HG02852 (cell line): ENCODE measurements at regions not wholly inside any gene's neighbourhood (a gene's known extent, or its start where the extent isn't known, plus 50 kb on each side); places are given as distances from the start of the nearest gene placed in this dataset.
A peak's percentile ranks its signal among the peaks of the same experiment; 100 is the strongest.

ENCODE experiments used
- ATAC-seq: cut with Tn5 transposase; IDR thresholded peaks from one replicate; pipeline ENCODE4 v1.9.1; 2021; ENCODE audit warnings: mild to moderate bottlenecking, moderate library complexity; ENCODE audit not compliant: unreplicated experiment

DNA sequence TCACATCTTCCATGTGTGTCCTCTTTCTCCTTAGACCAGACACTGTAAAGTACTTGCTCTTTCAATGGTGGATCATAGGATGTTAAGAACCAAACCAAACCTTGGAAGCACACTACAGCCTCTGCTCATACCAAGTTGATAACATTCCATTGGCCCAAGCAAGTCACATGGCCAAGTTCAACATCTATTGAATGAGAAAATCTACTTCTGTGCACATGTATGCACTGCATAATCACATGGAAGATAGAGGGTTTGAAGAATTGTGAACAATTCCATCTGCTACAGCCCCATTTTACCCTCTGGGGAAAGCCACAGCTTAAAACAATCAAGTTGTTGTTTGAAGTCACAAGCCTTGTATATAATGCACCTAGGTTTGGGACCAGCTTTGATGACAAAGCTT, 68.2 kb downstream of the MFAP3 start:
- no peak for ATAC-seq

DNA sequence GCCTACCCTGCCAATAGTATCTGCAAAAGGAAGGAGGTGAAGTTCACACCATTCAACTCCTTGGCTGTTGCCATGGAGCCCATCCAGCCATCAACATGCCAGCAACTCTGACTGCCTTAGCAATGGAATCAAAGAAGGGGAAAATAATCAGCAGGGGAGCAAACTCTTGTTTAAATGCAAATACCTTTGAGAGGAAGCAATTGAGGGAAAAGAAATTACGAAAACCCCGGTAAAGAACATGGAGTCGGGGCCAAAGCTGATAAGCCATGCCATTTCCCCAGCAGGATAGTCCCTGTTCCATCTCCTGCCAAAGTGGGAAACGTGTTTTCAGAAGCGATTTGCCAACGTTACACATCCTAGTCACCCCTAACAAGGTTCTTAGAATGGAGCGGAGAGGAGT, 69.0 kb downstream of the MFAP3 start:
- no peak for ATAC-seq

DNA sequence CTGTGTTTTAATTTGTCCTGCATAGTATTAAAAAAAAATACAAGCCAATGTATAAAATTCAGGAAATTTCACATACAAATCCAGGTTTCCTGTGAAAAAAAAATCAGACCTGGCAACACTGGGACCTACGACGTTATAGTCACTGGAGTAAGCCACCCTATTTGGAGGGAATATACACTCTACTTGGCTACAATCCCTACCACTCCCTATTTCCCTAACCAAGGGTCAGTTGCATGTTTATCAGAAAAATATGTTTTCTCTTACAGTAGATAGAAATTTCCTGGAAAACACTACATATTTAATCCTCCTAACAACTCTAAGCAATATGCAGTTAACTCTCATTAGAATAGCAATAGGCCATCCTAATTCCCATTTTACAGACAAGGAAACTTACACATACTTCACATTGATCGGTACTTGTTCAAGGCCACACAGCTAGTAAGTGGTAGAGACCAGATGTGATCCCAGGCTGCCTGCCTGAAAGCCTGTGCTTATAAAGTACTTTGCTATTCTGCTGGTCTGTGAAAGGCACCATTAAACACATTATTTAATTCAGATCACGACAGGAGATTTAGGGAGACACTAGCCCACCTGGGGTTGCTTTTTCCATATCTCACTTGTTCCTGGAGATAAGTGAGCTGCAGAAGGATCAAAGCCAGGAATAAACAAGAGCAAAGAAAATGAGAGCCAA, 70.8 kb downstream of the MFAP3 start:
- no peak for ATAC-seq

DNA sequence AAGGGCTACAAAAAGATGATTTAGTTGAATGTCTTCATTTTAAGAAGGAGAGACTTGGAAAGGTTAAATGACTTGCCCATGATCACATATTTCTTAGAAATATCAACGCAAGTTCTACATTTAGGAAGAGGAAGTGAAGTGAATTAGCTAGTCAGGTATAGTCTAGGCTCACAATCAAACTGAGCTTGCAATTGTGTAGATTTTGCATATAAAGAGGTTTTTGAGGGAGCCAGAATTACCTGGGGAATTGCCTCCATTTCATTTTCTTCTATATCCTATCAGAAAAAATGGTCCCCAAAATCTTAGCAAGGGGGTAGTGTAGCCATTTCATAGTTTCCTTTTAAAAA, 71.3 kb downstream of the MFAP3 start:
- ATAC-seq, result no peak

DNA sequence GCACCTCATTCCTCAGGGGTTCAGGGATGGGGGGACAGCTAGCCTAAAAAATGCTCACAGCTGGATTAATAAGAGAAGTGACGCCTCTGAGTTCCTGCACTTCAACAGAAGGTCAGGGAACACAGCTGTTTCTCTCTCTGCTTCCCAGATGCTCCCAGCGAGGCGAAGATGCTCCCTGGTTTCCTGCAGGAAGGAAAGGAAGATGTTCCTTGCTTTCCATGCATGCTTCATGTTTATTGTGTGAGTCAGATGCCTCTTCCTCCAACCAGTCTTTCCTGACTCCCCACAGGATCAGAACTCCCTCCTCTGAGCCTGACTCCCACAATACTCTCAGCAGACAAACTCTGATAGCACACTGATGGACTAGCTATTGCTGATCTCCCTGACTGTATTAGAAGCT, 71.9 kb downstream of the MFAP3 start:
- ATAC-seq, result no peak

DNA sequence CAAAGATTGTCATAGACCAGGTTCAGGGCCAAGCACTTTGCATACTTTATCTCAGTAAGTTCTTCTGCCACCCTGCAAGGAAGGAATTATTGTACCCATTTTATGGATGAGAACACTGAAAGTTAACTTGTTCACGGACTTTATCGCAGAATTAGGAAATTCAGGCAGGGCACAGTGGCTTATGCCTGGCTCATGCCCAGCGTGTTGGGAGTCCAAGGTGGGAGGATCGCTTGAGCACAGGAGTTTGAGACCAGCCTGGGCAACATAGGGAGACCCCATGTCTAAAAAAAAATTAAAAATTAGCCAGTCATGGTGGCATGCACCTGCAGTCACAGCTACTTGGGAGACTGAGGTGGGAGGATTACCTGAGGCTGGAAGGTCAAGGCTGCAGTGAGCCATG, 72.4 kb downstream of the MFAP3 start:
- no peak for ATAC-seq

DNA sequence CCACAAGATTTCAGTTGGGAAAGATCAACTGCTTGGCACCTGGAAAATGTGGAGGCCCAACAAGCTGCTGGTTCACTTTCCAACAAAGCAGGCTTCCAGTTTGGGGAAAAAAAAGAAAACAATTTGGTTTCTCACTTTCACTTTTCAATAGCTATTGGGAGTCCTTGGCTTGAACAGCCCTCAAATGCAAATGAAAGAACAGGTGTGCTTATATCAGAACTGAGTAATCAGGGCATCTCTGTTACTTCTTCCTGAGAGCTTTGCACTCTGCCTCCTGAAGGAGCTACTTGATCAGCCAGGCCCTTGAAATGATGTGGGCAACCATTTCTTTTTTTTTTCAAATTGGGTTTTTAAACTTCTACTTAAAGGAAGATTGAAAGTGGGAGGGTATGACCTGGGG, 73.5 kb downstream of the MFAP3 start:
- ATAC-seq, result peak; percentile 83

DNA sequence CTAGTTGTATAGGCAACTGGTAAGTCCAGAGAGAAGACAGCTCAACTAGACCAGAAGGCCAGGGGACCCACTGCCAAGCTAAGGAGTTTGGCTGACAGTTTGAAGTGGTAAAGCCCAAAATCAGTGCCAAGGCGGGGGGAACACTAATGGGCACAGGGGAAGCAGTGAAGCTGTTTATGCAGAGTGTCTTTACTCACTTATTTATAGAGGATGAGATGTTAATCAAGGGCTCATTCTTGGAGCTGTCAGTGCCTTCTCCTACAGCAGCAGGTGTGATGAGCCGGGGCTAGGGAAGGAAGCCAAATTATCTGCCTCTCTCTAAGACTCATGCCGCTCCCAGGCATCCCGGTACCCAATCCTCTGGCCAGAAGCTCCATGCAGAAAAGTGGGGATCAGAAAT, 75.2 kb upstream of the GALNT10 start:
- ATAC-seq, result no peak

DNA sequence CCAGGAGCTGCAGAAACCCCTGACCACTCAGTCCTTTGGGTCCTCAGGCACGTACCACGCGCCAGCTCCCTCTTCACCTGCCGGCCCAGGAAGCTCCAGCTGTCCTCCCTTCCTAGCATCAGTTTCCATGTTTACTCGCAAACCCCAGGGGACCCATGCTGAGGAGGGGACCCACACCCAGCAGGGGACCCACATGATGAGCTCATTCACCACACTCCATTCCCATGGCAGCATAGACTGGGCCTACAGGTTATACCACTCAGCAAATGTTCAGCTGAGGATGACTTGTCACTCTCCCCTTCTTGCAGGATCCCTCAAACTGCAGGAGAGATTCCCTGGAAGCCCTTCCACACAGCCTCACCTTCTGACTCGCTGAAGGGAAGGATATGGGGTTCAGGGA, 73.5 kb upstream of the GALNT10 start:
- no peak for ATAC-seq

DNA sequence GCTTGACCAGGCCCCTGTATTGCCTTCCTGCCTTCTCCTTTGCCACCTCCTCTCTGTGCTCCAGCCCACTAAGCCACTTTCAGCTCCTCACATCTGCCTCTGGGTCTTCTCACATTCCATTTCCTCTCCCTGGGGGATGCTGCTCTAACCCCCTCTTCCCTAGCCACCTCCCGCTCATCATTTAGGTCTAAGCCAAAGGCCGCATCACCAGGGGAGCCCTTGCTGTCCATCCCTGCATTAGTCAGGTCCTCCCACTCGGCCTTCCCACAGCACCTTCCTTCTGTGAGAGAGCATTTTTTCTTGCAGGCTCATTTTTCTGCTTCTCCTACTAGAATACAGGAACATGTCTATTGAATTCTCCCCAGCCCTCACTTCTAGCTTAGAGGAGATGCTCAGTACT, 72.6 kb upstream of the GALNT10 start:
- ATAC-seq, result no peak

DNA sequence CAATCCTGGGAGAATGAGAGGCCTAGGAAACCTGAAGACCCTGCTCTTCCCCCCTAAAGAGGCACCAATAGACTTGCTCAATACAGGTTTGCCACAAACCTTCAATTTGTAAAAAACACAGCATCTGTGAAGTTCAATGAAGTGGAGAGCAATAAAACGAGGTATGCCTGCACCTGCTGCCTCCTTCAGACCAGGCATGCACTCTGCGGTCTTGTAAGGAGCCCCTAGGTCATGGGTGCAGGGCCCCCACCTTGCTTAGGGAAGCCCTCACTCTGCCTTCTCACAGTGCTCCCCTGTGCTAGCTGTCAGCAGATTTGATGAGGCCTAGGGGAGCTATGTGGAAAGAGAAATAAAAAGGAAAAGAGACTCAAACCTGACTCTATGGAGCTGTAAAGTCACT, 72.1 kb upstream of the GALNT10 start:
- ATAC-seq, result peak; percentile 22

DNA sequence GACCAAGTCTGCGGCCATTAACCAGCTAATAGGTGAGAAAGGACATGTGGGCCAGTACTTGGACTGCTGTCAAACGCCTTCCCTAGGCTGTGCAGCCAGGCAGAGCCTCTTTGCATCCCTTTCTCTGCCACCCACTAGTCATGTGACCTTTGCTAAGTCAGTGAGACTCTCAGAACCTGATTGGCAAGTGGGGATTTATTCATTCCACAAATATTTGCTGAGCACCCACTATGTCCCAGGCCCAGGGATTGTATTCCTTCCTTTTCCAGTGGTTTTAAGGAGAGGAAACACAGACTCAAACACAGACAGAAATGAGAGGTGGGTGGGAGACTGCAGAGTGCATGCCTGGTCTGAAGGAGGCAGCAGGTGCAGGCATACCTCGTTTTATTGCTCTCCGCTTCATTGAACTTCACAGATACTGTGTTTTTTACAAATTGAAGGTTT, 71.6 kb upstream of the GALNT10 start:
- peak; percentile 73 for ATAC-seq

DNA sequence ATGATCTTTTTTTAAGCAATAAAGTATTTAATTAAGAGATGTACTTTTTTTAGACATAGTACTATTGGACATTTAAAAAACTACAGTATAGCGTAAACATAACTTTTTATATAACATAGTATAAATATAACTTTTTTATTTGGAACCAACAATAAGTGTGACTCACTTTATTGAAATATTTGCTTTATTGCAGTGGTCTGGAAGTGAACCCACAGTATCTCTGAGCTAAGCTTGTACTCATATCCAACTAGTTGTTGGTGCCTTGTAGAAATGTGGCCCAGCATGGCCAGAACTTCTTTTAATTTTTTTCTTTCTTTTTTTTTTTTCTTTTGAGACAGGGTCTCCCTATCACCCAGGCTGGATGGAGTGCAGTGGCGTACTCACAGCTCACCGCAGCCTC, 61.5 kb upstream of the GALNT10 start:
- ATAC-seq, result no peak

DNA sequence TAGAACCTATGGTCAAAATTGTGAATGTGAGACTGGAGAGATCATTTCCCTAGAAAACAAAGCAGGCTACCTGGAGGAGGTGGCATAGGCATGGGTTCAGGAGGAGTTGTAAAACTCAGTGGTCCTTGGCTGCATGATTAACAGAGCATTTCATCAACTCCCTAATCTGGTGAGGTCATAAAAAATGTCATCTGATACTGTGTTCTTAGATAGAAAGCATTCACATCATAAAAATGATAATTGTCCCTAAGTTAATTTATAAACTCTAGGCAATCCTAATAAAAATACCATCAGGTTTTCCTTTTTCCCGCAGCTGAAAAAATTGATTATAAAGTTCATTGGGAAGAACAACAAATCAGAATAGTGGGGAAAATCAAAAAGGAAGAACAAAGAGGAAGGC, 60.6 kb upstream of the GALNT10 start:
- no peak for ATAC-seq

DNA sequence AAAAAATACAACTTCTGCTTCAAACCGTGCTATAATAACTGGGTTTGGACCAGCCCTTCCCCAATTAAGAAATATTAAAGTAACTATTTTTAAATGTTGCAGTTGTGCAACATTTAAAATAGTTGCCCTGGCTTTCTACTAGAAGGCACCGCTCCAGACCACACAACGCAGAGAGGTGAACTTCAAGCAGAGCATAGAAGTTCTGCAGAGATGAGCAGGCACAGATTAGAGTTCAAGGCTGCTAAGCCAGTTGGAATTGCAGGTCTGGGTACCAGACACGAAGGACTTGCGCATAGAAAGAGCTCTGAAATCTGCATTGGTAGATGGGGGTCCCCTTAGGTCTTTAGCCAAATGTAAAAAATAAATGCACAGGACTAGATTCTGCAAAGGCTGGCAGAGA, 58.7 kb upstream of the GALNT10 start:
- ATAC-seq, result no peak

DNA sequence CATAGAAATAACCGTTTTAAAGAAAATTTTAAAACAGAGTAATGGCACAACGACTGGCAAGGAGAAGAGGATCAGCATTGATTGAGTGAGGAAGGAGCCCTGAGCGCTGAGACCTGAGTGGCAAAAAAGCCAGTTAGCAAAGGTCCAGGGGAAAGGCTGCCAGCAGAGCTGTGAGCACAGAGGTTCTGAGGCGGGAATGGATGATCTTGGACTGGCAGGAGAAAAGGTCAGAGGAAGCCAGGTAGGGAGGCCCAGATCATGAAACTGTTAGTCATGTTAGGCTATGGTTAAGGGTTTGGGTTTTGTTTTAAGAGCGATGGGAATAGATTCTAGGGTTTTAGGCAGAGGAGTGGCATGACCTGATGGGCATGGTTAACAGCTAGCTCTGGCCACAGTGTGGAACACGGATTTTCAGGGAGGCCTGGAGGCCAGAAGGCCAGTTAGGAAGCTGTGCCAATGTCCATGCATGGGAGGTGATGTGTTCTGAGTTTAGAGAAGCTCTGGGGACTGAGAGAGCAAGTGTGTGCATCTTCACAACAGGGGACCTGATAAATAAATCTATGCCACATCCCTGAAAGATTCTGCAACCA, 57.7 kb upstream of the GALNT10 start:
- ATAC-seq, result no peak

DNA sequence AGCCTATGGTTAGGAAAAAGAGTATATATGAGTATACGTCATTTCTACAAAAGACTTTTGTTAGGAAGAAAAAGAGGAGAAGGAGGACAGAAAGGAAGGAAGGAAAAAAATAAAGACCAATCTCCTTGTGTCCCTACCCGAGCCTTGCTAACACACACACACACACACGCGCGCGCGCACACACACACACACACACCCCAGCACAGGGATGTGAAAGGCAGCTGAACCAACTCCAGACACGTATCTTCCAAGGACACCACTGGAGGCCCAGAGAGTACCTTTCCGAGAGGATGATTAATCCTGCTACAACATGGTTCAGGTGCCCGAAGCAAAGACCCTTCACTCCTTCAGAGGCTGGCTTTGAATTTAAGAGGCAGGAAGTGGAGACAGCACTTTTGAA, 56.9 kb upstream of the GALNT10 start:
- no peak for ATAC-seq

DNA sequence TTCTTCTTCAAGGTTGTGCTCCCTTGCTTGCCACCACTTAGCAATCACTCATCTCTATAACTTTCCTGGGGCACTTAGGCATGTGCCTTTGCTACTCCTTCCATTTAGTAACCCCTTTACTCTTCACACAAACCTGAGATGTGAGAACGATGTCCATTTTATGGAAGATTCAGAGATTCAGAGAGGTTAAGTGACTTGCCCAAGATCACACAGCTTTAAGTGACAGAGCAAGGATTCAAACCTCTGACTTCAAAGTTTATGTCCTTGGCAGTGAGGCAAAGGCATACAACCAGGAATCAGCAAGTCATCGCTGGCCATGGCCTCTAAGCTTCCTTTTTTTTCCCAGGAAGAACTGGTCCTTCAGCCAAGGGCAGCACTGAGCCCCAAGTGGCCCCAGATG, 56.0 kb upstream of the GALNT10 start:
- no peak for ATAC-seq

DNA sequence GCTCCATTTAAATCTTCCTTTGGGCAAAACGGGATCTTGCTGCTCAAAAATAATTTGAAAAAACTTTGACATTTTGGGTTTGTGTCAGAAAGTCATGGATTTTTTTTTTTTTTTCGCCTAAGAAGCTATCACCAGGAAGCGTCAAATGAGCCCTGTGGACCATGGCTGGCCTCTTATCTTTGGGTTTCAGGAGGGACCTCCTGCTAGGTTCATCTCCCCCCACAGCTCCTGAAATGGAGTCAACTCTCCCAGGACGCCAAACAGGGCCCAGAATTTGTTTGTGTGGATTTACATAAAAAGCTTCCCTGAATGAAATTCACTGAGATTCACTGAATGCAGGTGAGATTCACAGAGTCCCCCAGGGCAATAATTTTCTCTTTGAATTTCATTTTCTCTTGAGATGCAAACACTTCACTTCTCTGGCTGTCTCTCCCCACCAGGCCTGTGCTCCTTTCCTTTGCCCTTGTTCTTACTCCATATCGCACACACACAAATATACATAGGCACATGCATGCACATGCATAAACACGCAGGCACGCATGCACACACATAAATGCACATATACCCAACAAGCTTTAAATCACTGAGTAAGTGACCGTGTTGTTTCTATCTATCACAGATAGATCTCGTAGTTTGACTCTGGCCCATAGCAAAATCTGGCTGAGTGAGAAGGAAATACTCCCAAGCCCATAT, 55.3 kb upstream of the GALNT10 start:
- no peak for ATAC-seq

DNA sequence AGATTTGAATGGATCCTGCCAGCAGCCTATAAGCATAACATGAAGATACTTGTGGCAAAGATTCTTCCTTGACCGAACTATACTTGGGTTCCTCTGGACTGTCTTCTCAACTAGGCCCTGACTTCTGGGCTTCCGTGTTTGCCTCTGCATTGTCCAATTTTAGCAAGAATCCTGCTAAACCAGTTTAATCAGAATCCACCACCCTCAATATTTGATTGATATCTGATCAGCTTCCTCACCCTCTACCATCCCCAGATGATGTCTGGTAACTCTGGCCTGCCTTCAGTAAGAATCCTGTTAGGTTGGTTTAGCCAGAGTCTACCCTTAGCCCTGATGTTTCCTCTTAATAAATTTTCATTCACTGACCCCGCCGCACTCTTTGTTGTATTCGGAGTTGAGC, 54.4 kb upstream of the GALNT10 start:
- ATAC-seq, result no peak

DNA sequence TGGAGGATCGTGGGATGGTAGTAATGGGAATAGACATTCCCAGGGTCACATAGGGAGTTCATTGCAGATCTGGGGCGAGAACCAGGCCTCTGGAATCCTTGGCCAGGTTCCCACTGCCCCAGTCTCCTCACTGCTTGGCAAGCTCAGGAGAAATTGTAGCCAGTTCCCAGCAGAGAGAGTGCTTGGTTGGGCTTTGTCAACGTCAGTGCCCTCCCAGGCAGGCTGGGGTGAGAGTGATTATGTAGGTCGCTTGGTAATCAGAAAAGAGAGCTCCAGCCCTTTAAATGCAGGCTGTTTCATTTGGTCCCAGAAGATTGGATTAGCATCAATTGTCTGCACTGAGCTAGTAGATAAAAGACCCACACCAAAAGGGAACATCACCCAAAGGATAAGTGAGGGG, 51.8 kb upstream of the GALNT10 start:
- ATAC-seq, result no peak

DNA sequence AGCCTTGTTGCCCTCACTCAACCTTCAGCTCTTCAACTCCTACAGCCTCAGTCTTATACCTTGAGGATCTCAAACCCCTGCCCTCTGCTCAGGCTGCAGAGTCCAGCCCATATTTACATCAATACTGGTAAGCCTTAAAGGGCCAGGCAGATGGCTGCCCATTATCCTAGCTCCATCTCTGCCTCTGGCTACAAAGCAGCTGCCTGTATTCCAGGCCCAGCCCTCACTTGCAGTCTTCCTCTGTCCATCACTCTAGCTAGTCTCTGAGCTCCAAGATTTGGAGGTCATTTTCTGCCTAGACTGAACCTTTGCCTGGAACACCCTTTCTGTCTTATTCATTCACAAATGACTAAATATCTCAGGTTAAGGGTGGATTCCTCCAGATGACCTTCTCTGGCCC, 50.2 kb upstream of the GALNT10 start:
- ATAC-seq, result no peak
